Stimulated activated CD8-positive, alpha-beta memory T cell treated with anti-CD3 and anti-CD28 coated beads, Interleukin-2, amount 100 ng/mL, for 48 hours (primary cell): ENCODE measurements at regions not wholly inside any gene's neighbourhood (a gene's known extent, or its start where the extent isn't known, plus 50 kb on each side); places are given as distances from the start of the nearest gene placed in this dataset.
"Not testable (repeated sequence)": the region's sequence is repeated elsewhere in the genome, so short reads cannot be mapped to it uniquely, and the experiment has no call there.

Experiments
- DNase-seq, 2 donors: peaks; one replicate each; pipeline ENCODE4 v3.0.0-alpha.2; 2020; ENCODE audit warnings: low read depth in 2 of 2

- DNase-seq = no peak
Measured at GRCh38 chr7:39758234-39758970, 135.0 kb downstream of the RALA start.

GRCh38 chr7:39761449-39761848, 138.1 kb downstream of the RALA start:
- DNase-seq = no peak

- DNase-seq = not testable (repeated sequence)
Measured at GRCh38 chr7:39762466-39762865, 139.1 kb downstream of the RALA start.

GRCh38 chr7:39762881-39763280, 139.5 kb downstream of the RALA start:
- not testable (repeated sequence) for DNase-seq

- not testable (repeated sequence) for DNase-seq
Measured at GRCh38 chr7:39765833-39766232, 142.5 kb downstream of the RALA start.

- not testable (repeated sequence) for DNase-seq
Measured at GRCh38 chr7:39768439-39768838, 145.1 kb downstream of the RALA start.

GRCh38 chr7:39774341-39774851, 151.0 kb downstream of the RALA start:
- not testable (repeated sequence) for DNase-seq

GRCh38 chr7:39781557-39781956, 158.2 kb downstream of the RALA start:
- not testable (repeated sequence) for DNase-seq

GRCh38 chr7:39786440-39786839, 163.1 kb downstream of the RALA start:
- not testable (repeated sequence) for DNase-seq

- DNase-seq = not testable (repeated sequence)
Measured at GRCh38 chr7:39791035-39791434, 159.0 kb upstream of the CDK13 start.

GRCh38 chr7:39791911-39792310, 158.1 kb upstream of the CDK13 start:
- DNase-seq = not testable (repeated sequence)

- not testable (repeated sequence) for DNase-seq
Measured at GRCh38 chr7:39793026-39793425, 157.0 kb upstream of the CDK13 start.

- DNase-seq = not testable (repeated sequence)
Measured at GRCh38 chr7:39793851-39794250, 156.2 kb upstream of the CDK13 start.

- not testable (repeated sequence) for DNase-seq
Measured at GRCh38 chr7:39796947-39797346, 153.1 kb upstream of the CDK13 start.

- not testable (repeated sequence) for DNase-seq
Measured at GRCh38 chr7:39798077-39798476, 152.0 kb upstream of the CDK13 start.

GRCh38 chr7:39808796-39809481, 141.1 kb upstream of the CDK13 start:
- no peak for DNase-seq

GRCh38 chr7:39810204-39810642, 139.8 kb upstream of the CDK13 start:
- no peak for DNase-seq

- DNase-seq = no peak
Measured at GRCh38 chr7:39810710-39811109, 139.3 kb upstream of the CDK13 start.

GRCh38 chr7:39811161-39811614, 138.9 kb upstream of the CDK13 start:
- no peak for DNase-seq

GRCh38 chr7:39816462-39817060, 133.5 kb upstream of the CDK13 start:
- no peak for DNase-seq

- DNase-seq = no peak
Measured at GRCh38 chr7:39819514-39819913, 130.5 kb upstream of the CDK13 start.

GRCh38 chr7:39824456-39825200, 125.4 kb upstream of the CDK13 start:
- DNase-seq = no peak
